ENCODE measurements at regions not wholly inside any gene's neighbourhood (a gene's known extent, or its start where the extent isn't known, plus 50 kb on each side); places are given as distances from the start of the nearest gene placed in this dataset.

DNA sequence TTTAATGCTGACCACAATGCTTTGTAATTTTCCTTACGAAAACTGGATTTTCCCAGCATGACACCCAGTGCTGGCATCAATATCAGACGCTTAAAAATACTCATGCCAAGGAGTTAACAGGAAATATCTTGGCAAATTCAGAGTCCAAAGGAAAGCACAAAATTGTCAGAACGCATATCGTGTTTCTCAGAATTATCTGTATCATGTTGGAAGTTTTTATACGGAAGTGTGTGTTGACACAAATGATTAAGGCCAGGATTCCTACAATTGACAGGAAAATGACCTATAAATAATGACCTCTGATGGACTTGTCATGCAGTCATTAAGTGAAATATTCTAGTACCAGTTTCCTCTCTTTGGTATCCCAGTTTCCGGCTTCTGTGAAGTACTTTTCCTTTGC is 132.1 kb upstream of the TLL1 start:
- Histone ChIP-seq H3K9me3 (no peaks in the 10 kb centered on the region), H3K27ac (no peak overlapping the region), H3K4me3 (no peak overlapping the region), H3K36me3 (replicated peaks in 1 of 2; ENCODE audit: insufficient read depth in 1 of 2, low read depth in 2 of 2) (no peaks in the 10 kb centered on the region), H3K27me3 (no peaks in the 10 kb centered on the region), H3K4me1 (no peaks in the 10 kb centered on the region)
- no peak for TF ChIP-seq POLR2A (IDR thresholded peaks at IDR 0.05)
- TF ChIP-seq, protein P1, sequence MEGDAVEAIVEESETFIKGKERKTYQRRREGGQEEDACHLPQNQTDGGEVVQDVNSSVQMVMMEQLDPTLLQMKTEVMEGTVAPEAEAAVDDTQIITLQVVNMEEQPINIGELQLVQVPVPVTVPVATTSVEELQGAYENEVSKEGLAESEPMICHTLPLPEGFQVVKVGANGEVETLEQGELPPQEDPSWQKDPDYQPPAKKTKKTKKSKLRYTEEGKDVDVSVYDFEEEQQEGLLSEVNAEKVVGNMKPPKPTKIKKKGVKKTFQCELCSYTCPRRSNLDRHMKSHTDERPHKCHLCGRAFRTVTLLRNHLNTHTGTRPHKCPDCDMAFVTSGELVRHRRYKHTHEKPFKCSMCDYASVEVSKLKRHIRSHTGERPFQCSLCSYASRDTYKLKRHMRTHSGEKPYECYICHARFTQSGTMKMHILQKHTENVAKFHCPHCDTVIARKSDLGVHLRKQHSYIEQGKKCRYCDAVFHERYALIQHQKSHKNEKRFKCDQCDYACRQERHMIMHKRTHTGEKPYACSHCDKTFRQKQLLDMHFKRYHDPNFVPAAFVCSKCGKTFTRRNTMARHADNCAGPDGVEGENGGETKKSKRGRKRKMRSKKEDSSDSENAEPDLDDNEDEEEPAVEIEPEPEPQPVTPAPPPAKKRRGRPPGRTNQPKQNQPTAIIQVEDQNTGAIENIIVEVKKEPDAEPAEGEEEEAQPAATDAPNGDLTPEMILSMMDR (IDR thresholded peaks at IDR 0.05), result no peak
- DNase-seq (no peak), ATAC-seq (no peak)
- intact Hi-C loops (cut with DNase I), result no loop called here
- WGBS, 2 donors, result 45 to 54% methylated on average over 6 of the region's 6 CpGs

DNA sequence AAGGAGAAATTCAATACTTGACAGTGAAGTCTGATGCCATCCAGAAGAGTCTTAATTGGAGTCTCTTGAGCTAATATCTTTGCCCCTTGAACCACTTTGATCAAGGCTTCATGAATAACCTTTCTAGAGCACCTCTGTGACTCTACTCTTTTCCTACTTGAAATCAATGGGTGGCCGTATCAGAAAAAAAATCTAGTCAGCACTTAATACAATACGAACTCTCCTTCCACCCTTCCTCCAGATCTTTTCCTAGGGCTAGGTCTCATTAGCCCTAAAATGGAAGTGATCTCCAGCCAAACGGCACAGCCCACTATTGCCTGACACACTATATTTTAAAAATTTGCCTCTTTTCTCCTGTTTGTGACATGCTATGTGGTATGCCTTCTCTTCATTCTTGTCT is 129.6 kb upstream of the TLL1 start:
- no peaks in the 10 kb centered on the region for H3K9me3 ChIP-seq
- 94 to 95% methylated on average over 3 of the region's 3 CpGs for WGBS, 2 donors
- no peaks in the 10 kb centered on the region for H3K27me3 ChIP-seq
- no peaks in the 10 kb centered on the region for H3K36me3 ChIP-seq (replicated peaks in 1 of 2; ENCODE audit: insufficient read depth in 1 of 2, low read depth in 2 of 2)
- intact Hi-C loops (cut with DNase I), result no loop called here
- no peak for ATAC-seq
- H3K27ac ChIP-seq, result no peak overlapping the region
- H3K4me3 ChIP-seq, result no peak overlapping the region
- no peak for TF ChIP-seq POLR2A (IDR thresholded peaks at IDR 0.05)
- TF ChIP-seq, protein P1 (IDR thresholded peaks at IDR 0.05), result no peak
- no peak for DNase-seq
- no peaks in the 10 kb centered on the region for H3K4me1 ChIP-seq

DNA sequence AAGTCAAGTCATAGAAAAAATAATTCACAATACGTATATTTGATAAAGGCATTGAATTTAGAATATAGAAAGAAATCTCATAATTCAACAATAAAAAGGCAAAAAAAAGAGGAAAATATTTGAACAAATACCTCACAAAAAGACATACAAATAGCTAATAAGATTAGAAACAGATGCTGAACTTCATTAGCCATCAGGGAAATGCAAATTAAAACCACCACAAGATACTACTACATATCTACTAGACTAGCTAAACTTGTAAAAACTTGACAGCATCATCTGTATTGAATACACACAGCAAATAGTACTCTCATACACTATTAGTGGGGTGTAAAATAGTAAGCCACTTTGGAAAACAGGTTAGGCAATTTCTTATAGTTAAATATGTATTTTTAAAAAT is 128.7 kb upstream of the TLL1 start:
- no peaks in the 10 kb centered on the region for H3K9me3 ChIP-seq
- H3K4me1 ChIP-seq, result no peaks in the 10 kb centered on the region
- TF ChIP-seq POLR2A (IDR thresholded peaks at IDR 0.05), result no peak
- TF ChIP-seq, protein P1 (IDR thresholded peaks at IDR 0.05), result no peak
- no peaks in the 10 kb centered on the region for H3K27me3 ChIP-seq
- H3K4me3 ChIP-seq, result no peak overlapping the region
- intact Hi-C loops (cut with DNase I), result no loop called here
- ATAC-seq (no peak), DNase-seq (no peak)
- no peak overlapping the region for H3K27ac ChIP-seq
- no peaks in the 10 kb centered on the region for H3K36me3 ChIP-seq (replicated peaks in 1 of 2; ENCODE audit: insufficient read depth in 1 of 2, low read depth in 2 of 2)
- 80 to 90% methylated on average over 1 of the region's 1 CpG for WGBS, 2 donors

DNA sequence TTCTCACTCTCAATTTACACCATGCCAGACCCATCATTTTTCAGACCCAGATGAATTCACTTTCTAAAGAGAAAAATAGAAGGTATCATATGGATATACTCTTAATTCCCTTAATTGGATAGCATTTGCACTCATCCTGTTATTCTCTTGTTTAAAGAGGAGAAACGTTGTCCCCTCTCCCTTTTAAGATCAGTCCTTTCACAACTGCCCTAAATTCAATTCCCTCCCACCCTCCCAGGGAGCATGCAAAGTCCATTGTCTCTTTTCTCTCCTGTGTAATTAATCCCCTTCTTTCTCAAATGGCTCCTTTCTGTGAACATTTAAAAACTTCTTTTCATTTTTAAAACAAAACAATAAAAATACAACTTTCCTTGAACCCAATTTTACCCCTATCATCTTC is 124.7 kb upstream of the TLL1 start:
- Histone ChIP-seq H3K4me3 (no peak overlapping the region), H3K36me3 (replicated peaks in 1 of 2; ENCODE audit: insufficient read depth in 1 of 2, low read depth in 2 of 2) (no peaks in the 10 kb centered on the region), H3K27ac (no peak overlapping the region), H3K4me1 (no peaks in the 10 kb centered on the region), H3K27me3 (no peaks in the 10 kb centered on the region), H3K9me3 (no peaks in the 10 kb centered on the region)
- ATAC-seq (no peak), DNase-seq (no peak)
- 58 to 71% methylated on average over 1 of the region's 1 CpG for WGBS, 2 donors
- intact Hi-C loops (cut with DNase I), result no loop called here
- TF ChIP-seq, protein P1 (IDR thresholded peaks at IDR 0.05), result no peak
- no peak for TF ChIP-seq POLR2A (IDR thresholded peaks at IDR 0.05)

DNA sequence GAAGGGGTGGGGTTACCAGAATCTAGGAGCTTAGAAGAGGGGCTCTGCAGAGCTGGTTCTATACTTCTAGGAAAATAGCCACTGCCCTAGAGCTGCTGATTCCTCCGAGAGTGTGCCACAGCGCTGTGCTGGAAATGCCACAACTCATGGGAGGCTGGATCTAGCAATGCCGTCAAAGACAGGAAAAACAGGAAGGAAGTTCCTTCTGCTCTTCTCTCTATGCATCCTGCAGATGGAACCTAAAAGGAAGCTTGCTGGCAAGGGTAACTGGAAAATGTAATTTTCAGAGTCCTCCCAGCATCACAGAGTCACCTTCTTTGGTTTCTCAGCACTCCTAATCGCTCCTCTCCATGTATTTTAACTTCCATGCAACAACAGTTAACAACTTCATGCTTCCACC is 121.2 kb upstream of the TLL1 start:
- no peak overlapping the region for H3K4me3 ChIP-seq
- 70 to 72% methylated on average over 4 of the region's 4 CpGs for WGBS, 2 donors
- no peak for ATAC-seq
- no peaks in the 10 kb centered on the region for H3K9me3 ChIP-seq
- no peaks in the 10 kb centered on the region for H3K27me3 ChIP-seq
- H3K27ac ChIP-seq, result no peak overlapping the region
- DNase-seq, result no peak
- intact Hi-C loops (cut with DNase I), result no loop called here
- TF ChIP-seq, protein P1 (IDR thresholded peaks at IDR 0.05), result no peak
- no peak for TF ChIP-seq POLR2A (IDR thresholded peaks at IDR 0.05)
- H3K4me1 ChIP-seq, result no peaks in the 10 kb centered on the region
- no peaks in the 10 kb centered on the region for H3K36me3 ChIP-seq (replicated peaks in 1 of 2; ENCODE audit: insufficient read depth in 1 of 2, low read depth in 2 of 2)
